Psoas muscle (tissue), 7 donors: ENCODE measurements at regions not wholly inside any gene's neighbourhood (a gene's known extent, or its start where the extent isn't known, plus 50 kb on each side); places are given as distances from the start of the nearest gene placed in this dataset.

Source experiments
- ATAC-seq, 4 donors: fragments of 200-7000 bp; cut with Tn5 transposase; one replicate each; pipeline ENCODE4 v1.9.1; 2020; ENCODE audit warnings: moderate library complexity in 3 of 4, mild to moderate bottlenecking in 2 of 4
- DNase-seq, 2 donors: peaks; one replicate each; pipeline ENCODE4 v3.0.0-alpha.2; 2020
- H3K27ac ChIP-seq: fragments of 200-600 bp; one replicate; pipeline ENCODE4 v1.8.0; 2022
- H3K27me3 ChIP-seq, 3 donors: fragments of 200-600 bp in 1 of 3; one replicate each; pipeline versions ENCODE4 v1.6.1 to v1.8.0; 2013 to 2022; ENCODE audit warnings: low read length in 2 of 3, mild to moderate bottlenecking in 2 of 3, moderate library complexity in 1 of 3; ENCODE audit not compliant: insufficient read depth in 3 of 3
- H3K36me3 ChIP-seq, 2 donors: fragments of 200-600 bp in 1 of 2; one replicate each; pipeline versions ENCODE4 v1.6.1 to v1.8.0; 2013 to 2022; ENCODE audit warnings: low read depth in 1 of 2, mild to moderate bottlenecking in 1 of 2, moderate library complexity in 1 of 2; ENCODE audit not compliant: insufficient read depth in 1 of 2
- H3K4me1 ChIP-seq: fragments of 200-600 bp; one replicate; pipeline ENCODE4 v1.8.0; 2022
- H3K4me3 ChIP-seq: fragments of 200-600 bp; one replicate; pipeline ENCODE4 v1.8.0; 2022; ENCODE audit warnings: mild to moderate bottlenecking
- H3K9me3 ChIP-seq: fragments of 200-600 bp; one replicate; pipeline ENCODE4 v1.8.0; 2022
- CTCF ChIP-seq: fragments of 200-600 bp; IDR thresholded peaks from one replicate; pipeline ENCODE4 v1.8.0; 2022; ENCODE audit warnings: antibody characterized with exemption
- WGBS, 3 donors: extraction: QIAGEN DNeasy Blood & Tissue Kit; methylation state at CpG; one replicate each; pipeline versions ENCODE4 v1.1.6 to v1.1.7; 2013; 5-methylcytosine and 5-hydroxymethylcytosine counted together
- intact Hi-C, 2 donors: fragments of 100-400 bp; cut with DNase I; formaldehyde crosslinking; loops; one replicate each; pipeline versions ENCODE4 v1.11.0 to v1.14.2; 2022
- donor health status: healthy with polysubstance abuse.
- donor health status: DM: no; HTN: no; CAD: no; lungs with moderate emphysema.
- donor health status: Bipolar disorder and iron deficiency.
- donor health status: healthy.
- donor health status: DM: yes; HTN: yes; CAD: no.
- donor health status: DM: no; HTN: no; CAD: no.
- donor health status: DM: yes; HTN: yes; CAD: no.

GRCh38 chr3:194933465-194933864, 247.8 kb downstream of the FAM43A start:
- 80 to 86% (median 82%) methylated on average over 5 of the region's 5 CpGs for WGBS, 3 donors
- ATAC-seq (no peak), DNase-seq (no peak)
- no peaks in the 10 kb centered on the region for H3K9me3 ChIP-seq
- peaks cover 13% of the 10 kb centered on the region for H3K4me1 ChIP-seq
- no peaks in the 10 kb centered on the region for H3K36me3 ChIP-seq
- peaks cover 0 to 3% (median 0%) of the 10 kb centered on the region in 3 donors for H3K27me3 ChIP-seq
- intact Hi-C loops: loop anchor here in 1 of 2 donors (5.0 kb wide), 2 partner anchors 51 to 246 kb away; partner anchors contain the start of gene FAM43A
- no peak for TF ChIP-seq CTCF
- H3K4me3 ChIP-seq: no peak overlapping the region
- H3K27ac ChIP-seq: no peak overlapping the region

- ATAC-seq (no peak), DNase-seq (no peak)
- 64 to 74% (median 69%) methylated on average over 4 of the region's 4 CpGs for WGBS, 3 donors
- intact Hi-C loops: no loop called here
- Histone ChIP-seq H3K4me1 (peaks cover 16% of the 10 kb centered on the region), H3K36me3 (no peaks in the 10 kb centered on the region), H3K27ac (no peak overlapping the region), H3K4me3 (no peak overlapping the region), H3K9me3 (no peaks in the 10 kb centered on the region), H3K27me3 (peaks cover 0 to 3% (median 0%) of the 10 kb centered on the region in 3 donors)
- no peak for TF ChIP-seq CTCF
Measured at GRCh38 chr3:194935061-194935460, 249.4 kb downstream of the FAM43A start.

GRCh38 chr3:194935632-194936470, 250.2 kb downstream of the FAM43A start:
- no peaks in the 10 kb centered on the region for H3K36me3 ChIP-seq
- DNase-seq: no peak
- 79 to 85% (median 82%) methylated on average over 10 of the region's 10 CpGs for WGBS, 3 donors
- H3K4me3 ChIP-seq: no peak overlapping the region
- H3K9me3 ChIP-seq: no peaks in the 10 kb centered on the region
- TF ChIP-seq CTCF: no peak
- peaks cover 0 to 3% (median 0%) of the 10 kb centered on the region in 3 donors for H3K27me3 ChIP-seq
- H3K27ac ChIP-seq: no peak overlapping the region
- peaks cover 10% of the 10 kb centered on the region for H3K4me1 ChIP-seq
- ATAC-seq: no peak
- intact Hi-C loops: no loop called here

GRCh38 chr3:194936659-194937058, 251.0 kb downstream of the FAM43A start:
- intact Hi-C loops: no loop called here
- no peak overlapping the region for H3K4me3 ChIP-seq
- no peak for TF ChIP-seq CTCF
- no peaks in the 10 kb centered on the region for H3K36me3 ChIP-seq
- H3K4me1 ChIP-seq: peaks cover 4% of the 10 kb centered on the region
- no peak for ATAC-seq
- H3K27me3 ChIP-seq: peaks cover 0 to 3% (median 0%) of the 10 kb centered on the region in 3 donors
- no peaks in the 10 kb centered on the region for H3K9me3 ChIP-seq
- 56 to 66% (median 56%) methylated on average over 4 of the region's 4 CpGs for WGBS, 3 donors
- DNase-seq: no peak
- H3K27ac ChIP-seq: no peak overlapping the region
